MM.1S (cell line): ENCODE measurements at regions not wholly inside any gene's neighbourhood (a gene's known extent, or its start where the extent isn't known, plus 50 kb on each side); places are given as distances from the start of the nearest gene placed in this dataset.

ENCODE experiments used
- CTCF ChIP-seq: fragments of 300-600 bp; sonication (generic); IDR thresholded peaks from 2 replicates; pipeline ENCODE4 v1.5.1; 2016; ENCODE audit warnings: antibody characterized with exemption, low read length, mixed read lengths
- EZH2 ChIP-seq: fragments of 300-600 bp; sonication (generic); optimal IDR thresholded peaks from 2 replicates; pipeline ENCODE3; 2017; ENCODE audit warnings: low read depth, mild to moderate bottlenecking, antibody characterized with exemption, low read length, mixed read lengths
- EZH2phosphoT487 ChIP-seq: fragments of 300-600 bp; sonication (generic); IDR thresholded peaks from 2 replicates; pipeline ENCODE4 v1.6.1; 2018; ENCODE audit warnings: antibody characterized with exemption, low read length

GRCh38 chr2:102967451-102967850 is 205.6 kb downstream of the TMEM182 start:
- TF ChIP-seq CTCF, result no peak
- TF ChIP-seq EZH2, result no peak
- TF ChIP-seq EZH2phosphoT487, result no peak
